GM21423 (cell line): ENCODE measurements at regions not wholly inside any gene's neighbourhood (a gene's known extent, or its start where the extent isn't known, plus 50 kb on each side); places are given as distances from the start of the nearest gene placed in this dataset.

Experiments used
- ATAC-seq: cut with Tn5 transposase; IDR thresholded peaks from one replicate; pipeline ENCODE4 v1.9.1; 2021; ENCODE audit warnings: mild to moderate bottlenecking, moderate library complexity; ENCODE audit not compliant: unreplicated experiment

DNA sequence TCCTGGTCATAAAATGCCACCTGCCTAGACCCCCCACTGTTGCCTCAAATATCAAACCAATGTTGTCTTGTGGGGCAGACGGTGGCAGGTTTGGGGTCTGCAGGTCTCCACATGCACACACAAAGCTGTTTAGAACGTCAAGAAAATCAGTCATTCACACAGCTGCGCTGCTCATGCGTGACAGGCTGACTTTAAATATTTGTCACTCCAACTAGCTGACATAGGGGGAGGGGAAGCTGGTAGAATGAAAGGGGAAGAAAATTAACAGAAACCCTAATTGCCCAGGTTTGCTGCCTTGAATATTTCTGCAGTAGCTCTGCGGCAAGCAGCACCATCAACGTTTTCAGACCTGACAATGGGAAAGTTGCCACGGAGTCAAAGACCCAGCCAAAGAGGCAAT is 201.8 kb downstream of the ABHD5 start:
- peak; percentile 58 for ATAC-seq

DNA sequence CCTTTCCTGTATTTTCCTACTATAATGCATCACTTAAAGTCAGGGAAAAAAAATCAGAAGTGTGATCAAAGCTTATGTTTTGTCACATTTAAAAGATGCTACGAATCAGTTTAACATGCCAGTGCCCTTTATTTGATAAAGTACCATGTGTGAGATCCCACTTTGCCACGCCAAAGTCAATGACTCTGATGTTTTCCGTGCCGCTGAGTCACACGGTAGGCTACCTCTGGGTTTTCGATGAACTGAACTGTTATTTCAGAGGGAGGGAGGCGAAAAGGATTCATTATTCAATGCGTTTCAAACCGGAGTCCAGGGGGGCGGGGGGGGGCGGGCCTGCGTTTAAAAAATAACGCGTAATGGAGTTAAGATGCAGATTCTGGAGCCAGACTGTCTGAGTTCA is 203.0 kb downstream of the ABHD5 start:
- no peak for ATAC-seq

DNA sequence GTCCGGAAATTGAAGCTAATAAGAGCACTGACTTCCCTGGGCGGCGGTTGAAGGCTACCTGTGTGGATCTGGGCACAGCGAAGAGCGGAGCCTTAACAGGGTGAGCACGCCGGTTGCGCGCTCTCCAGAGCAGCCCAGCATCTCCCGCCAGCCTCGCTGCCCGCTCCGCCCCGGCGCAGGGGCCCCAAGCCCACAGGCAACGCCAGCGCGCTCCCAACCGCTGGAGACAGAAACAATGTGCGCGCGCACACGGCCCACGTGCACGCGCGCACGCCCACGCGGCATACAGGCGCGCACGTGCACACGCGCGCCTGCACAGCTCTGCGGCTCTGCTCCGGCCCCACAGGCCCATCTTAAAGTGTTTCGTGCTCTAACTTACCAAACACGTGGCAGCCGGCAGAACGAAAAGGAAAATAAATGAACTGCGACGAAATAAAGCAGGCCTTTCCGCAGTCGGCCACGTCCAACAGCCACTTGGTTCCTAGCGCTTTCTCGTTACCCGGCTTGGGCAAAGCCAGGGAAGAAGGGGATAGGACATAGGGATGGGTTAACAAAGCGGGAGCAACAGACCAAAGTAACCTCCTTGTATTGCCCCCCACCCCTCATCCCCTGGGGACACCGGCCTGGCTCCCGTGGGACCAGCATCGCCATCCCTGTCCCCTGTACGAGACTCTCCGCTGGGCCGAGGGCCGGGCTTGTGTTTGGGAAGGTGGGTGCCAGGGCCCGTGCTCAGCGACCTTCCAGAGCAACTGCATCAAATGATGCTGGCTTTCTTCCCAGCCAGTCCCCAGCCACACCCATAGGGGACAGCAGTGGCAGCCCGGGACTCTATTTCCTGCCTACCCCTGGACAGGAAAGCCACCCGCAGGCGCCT is 203.7 kb downstream of the ABHD5 start:
- no peak for ATAC-seq

DNA sequence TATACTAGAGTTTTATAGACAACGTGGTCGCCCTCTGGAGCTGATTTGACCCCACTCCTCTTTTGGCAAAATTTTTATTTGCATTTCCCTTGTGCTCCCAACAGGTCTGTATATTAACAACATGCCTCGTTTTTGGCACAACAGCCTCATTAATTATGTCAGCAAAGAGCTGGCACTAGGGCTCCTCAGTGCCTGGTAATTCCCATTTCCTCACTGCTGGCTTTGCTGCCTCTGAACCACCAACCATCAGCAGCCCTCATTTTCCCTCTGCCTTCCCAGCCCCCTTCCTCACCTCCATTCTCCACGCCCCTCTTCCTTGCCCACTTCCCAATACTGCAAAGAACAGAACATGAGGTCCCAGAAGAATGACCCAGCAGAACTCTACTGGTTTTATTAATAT is 204.8 kb downstream of the ABHD5 start:
- ATAC-seq, result no peak

DNA sequence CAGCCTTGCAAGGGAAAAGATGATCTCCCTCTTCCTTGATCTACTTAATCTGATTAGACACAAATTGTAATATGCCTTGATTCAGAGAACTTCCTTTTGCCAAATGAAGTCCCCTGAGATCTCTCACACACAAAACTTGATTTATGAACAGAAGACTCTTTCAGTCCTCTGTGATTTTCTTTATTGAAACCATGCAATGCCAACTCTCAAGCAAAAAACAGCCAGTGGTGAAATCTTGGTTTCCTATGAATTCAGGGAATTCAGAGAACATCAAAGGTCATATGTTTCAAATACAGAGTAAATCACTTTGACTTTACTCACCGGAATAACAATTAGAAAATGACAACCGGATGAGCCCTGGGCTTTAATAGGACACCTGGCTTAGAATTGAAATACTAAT is 211.7 kb downstream of the ABHD5 start:
- no peak for ATAC-seq

DNA sequence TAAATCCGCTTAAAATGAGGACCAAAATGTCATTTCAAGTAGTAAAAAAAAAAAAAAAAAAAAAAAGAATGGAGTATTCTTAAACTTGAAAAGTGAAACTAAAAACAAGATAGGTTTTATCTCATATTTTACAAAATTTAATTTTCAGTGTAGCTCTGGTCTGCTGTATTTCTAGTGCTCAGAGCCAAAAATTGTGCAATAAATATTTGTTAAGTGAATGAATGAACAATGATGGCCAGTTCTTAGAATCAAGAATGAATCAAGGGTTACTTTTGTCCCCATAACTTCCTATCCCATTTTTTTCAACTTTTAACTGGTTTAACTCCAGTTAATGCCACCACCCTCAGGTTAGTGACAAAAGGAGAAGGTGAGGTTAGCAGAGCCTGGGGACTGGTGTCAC is 214.4 kb downstream of the ABHD5 start:
- no peak for ATAC-seq

DNA sequence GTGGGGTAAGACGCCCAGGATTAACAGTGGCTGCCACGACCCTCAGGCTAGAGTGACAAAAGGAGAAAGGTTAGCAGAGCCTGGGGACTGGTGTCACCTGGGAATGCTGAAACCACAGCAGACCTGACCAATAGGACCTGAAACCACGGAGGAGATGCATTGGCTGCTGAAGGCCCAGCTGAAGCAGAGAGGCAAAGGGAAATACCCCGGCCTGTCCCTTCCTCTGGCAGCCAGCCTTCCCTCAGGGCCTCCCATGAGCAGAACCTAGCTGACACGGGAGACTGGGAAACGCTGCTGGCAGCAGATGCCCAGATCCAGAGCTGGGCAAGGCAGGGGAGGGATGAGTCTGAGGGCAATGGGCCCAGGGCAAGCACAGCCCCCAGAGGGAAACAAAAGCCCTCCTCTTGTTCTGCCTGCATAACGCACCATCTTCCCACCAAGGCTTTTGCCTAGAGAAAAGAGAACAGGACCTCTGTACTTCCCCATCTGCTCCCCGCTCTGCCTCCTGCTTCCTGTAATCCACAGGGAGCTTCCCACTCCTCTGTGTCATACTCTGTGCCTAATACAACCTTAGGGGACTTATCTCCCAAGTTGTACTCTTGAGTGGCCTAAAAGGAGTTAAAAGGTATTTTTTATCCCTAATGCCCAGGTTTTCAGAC is 216.2 kb downstream of the ABHD5 start:
- no peak for ATAC-seq

DNA sequence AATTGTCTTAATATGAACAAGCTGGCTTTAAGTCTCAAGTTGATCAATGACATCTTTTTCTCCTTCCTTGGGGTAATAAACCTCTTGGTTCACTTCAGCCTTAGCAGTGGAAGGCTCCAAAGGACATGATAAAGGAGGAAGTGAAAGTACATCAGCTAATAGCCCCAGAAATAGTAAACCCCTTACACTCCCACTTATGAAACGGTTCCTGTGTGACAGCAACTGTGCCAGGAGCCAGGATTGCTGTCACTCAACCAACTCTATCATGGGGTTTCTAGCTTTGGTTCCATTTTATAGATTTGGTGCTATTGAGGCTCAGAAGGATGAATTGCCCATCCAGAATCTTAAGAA is 216.7 kb downstream of the ABHD5 start:
- ATAC-seq, result peak; percentile 92

DNA sequence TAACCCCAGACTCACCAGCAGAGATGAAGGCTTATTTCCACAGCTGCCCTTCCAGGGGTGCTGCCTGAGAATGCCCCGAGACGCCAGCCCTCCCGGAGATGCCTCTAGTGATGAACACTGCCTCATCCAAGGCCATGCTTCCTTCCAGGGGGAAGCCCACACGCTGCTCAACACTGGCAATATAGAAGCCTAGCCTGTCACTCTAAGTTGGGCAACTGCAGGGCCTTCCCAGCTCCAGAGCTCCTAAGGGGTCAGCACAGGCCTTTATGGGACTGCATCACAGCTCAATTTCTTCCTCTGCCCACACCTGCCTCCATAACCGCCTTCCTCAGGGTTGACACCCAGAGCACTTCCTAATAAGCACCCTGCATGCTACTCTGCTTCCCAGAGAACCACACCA is 217.7 kb downstream of the ABHD5 start:
- no peak for ATAC-seq

DNA sequence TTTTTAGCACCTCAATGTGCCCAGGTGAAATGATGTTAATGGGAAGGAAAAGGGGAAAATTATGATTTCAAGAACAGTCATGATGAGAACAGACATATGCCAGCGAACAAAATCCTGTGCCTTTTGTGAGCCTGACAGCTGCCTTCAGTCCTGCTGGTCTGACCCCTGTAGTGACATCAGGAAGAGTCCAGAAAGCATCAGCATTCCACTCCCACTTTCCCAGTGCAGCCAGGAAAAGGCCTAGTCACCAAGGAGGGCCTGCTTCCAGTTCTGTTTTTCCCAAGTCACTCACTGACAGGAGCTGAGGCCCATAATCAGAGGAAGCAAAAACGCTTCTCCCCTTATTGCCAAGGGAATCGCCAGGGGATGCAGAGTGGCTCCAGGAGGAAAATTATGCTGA is 218.4 kb downstream of the ABHD5 start:
- ATAC-seq, result no peak

DNA sequence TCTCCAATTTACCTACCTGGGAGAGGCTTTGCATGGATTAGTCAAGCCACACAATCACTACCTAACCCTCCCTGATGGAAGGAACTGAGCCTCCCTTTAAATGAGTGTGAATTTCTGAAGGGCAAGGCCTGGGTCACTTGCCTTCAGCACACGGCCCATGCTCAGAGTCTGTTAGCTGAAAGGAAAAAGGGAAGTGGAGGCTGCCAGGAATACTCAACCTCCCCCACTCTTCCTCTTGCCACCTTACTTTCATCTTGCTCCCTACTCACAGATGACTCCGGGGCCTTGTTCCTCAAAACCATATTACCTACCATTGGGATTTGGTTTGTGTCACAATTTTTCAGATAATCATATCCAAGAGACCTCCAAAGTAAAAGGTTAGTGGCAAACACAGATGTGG is 220.0 kb downstream of the ABHD5 start:
- ATAC-seq, result no peak

DNA sequence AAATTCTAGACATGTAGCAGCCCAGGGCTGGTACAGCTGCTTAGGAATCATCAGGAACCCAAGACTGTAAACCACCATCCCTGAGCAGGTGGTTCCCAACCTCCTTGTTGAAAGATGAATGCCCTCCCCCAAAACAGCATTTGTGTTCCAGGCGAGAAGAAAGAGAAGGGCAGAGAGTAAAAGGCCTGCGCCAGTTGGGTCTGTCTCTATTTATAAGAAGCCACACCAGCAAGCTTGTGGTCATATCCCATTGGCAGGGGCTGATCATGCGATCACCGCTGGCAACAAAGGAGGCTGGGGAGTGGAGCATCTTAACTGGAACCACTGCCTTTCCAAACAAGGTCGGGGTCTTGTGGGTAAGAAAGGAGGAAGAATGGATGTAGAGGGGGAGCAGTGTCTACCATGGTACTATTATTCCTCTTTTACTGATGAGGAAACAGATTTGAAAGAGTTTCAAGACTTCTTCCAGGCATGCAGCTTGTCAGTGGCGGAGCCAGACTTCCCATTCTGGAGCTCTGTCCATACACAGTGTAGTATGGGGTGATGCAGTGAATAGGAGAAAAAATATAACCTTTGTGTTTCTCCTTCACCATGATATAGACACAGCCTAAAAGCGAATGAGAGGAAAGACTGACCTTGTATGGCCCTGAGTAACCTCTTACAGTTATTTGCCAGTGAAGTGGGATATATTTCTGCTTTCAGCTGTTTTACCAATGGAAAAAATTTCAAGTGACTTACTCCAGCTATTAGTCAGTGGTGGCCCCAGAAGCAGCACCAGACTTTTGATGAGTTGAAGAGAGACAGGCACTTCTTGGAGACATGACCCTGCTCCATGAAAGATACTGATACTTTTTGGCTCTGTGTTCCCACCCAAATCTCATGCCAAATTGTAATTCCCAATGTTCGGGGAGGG is 222.6 kb downstream of the ABHD5 start:
- no peak for ATAC-seq

DNA sequence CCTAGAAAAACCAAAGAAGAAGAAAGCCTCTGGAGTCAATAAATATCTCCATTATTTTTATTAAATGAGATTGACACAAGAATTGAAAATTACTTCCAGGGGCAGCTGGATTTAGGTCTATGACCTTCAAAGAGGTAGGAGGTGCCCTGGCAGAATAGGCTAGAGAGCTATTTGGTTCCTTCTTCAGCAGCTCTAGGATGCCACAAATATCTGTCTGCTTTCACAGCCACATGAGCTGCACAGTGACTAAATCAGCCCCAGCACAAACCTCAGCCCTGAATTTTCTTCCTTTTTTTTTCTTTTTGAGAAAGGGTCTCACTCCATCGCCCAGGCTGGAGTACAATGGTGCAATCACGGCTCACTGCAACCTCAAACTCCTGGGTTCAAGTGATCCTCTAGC is 223.5 kb downstream of the ABHD5 start:
- no peak for ATAC-seq

DNA sequence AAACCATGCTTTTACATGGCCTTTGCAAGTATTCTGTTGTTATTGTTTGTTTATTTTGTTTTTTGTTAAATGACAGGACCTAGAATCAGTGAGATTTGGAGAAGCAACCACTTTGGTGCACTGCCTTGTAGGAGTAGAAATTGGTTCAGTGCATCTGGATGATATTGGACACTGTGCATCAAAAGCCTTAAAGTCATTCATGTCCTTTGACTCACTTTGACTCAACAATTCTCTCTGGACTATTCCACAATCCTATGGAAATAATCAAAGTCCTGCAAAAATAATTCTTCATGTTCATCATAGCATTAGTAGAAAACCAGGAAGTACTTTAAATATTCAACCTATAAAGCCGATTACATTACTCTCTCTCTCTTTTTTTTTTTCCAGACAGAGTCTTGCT is 224.8 kb downstream of the ABHD5 start:
- no peak for ATAC-seq

DNA sequence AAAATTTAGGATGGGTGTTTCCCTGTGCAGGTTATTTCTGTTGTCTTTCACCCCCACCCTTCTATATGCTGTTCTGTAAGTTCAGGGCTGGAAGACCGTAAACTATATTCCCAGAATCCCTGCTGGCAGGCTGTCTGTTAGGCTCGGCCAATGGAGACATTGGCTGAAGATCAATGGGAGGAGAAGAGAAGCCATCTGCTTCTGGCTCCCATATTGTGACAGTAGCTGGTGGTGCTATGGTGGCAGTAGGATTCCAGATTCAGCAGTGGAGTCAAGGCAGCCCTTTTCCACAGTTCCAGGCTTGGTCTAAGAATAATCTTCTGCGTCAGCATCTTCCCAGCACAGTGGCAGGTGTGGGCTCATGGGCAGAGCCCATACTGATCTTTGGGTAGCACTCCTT is 226.6 kb downstream of the ABHD5 start:
- ATAC-seq, result no peak

DNA sequence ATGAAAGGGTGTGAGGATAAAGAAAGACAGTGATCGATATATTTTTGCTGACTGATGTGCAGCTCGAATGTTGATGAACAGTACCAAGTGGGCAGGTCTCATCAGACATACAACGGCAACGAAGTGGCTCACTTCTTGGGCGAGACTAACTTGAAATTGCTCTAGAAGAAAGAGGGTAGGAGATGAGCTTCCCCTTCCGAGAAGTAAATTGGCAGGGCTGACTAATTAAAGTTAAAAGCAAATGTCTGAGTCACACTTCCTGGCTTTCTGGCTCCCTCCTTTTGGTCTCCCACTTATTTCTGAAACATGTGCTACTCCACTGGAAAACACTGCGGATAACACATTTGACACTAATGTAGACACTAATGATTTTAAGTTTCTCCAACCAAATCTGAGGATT is 228.3 kb downstream of the ABHD5 start:
- ATAC-seq, result no peak

DNA sequence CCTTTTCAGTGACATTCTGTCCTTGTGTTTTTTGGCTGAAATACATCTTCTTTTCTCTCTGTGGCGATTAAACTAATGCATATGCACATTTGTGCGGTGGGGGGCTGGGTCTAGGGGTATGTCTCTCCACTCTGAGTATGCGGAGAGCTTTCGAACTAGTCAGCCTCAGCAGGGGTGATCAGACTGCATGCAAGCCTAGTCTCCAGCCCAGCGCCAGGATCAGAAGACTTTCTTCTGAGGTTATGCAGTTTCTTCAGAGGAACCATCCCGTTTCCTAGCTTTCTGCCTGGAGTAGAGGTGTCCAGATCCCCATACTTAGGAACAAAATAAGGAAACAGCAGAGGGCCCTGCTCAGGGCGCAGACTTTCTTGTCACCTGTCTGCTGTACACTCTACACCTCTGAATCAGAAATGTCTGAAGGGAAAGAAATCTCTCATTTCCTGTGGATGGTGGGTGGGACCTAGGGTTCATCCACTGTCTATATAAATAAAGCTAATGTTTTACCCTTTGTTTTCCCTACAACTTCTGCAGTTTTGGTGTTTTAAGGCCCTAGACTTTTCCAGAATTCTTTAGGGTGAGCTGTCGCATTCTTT is 230.4 kb downstream of the ABHD5 start:
- ATAC-seq, result no peak

DNA sequence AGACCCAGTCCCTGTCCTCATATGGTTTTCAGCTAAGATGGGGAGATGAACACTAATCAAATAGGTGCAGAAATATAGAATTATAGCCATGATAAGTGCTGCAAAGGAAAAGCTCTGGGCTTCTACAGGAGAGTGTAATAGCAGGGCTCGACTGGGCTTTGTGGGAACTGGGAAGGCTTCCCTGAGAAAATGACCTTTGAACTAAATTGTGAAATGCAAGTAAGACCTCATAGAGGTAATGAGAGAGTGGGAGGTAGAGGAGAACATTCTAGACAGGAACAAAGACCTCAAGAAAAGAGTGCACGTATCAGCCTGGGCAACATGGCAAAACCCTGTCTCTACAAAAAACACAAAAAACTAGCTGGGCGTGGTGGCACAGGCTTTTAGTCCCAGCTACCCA is 231.6 kb downstream of the ABHD5 start:
- ATAC-seq, result no peak

DNA sequence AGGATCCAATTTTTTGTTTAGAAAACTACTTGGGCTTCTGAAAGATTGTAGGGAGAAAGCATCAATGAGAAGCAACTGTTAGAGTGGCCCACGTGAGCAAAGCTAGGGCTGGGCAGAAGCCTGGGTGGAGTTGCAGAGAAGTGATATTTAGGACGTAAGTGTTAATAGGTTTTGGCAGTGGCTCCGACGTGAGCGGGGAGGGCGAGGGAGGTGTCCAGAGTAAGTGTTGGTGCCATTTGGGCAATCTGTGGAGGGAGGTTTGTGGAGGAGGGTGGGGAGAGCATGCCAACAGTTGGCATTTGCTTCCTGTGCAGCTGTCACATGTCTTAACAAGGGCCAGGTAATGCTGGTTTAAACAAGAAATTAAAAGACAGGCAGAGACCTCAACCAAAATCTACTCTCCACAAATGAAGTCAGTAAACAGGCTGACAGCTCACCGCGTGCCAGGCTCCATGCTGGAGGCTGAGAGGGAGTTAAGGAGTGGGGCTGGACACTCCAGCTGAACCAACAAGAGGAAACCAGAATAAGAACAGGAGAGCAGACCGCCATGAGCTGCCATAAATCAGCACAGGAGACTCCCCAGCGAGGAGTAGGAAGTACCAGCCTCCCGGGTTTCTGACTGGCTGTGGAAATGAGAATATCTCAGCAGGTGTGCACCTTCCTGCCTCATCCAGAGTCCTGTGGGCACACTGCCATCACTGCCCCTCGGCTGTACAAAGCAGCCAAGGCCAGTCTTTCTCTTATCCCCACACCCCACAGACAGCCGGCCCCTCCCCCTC is 232.6 kb downstream of the ABHD5 start:
- no peak for ATAC-seq

DNA sequence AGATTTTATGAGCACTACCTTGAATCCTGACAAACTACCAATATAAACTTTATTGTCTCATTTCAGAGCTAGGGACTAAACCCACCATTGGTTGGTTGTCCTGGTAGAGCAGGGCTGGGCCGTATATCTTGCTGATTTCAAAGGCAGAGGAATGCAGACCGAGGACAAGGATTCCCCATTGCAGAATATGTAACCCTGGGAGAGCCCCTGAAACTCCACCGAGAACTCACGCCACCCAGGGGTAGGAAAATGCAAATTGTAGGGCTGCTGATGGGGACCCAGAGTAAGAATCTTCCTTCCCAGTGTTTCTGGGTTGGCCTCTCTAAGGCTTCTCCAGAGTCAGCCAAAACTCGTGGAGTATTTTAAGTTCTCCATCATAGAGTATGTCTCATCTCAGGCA is 235.3 kb downstream of the ABHD5 start:
- ATAC-seq, result no peak

DNA sequence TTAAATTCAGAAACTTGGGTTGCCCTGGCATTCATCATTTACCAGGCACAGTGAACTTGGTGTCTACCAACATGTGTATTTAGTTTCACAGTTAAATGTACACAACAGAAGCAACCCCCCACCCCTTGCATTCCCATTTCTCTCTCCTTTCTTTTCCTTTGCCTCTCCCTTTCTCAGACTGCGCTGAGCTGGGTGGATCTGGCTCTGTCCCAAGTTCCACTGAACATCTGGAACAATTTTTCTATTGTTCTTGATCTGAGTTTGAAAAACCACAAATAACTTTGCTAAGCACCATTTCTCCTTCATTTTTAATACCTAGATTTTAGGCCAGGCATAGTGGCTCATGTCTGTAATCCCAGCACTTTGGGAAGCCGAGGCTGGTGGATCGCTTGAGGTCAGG is 242.2 kb downstream of the ABHD5 start:
- no peak for ATAC-seq
